Mucosa of gallbladder (tissue), 1 donor: ENCODE measurements at regions not wholly inside any gene's neighbourhood (a gene's known extent, or its start where the extent isn't known, plus 50 kb on each side); places are given as distances from the start of the nearest gene placed in this dataset.
"Not testable (repeated sequence)": the region's sequence is repeated elsewhere in the genome, so short reads cannot be mapped to it uniquely, and the experiment has no call there.

Experiments
- DNase-seq: peaks from one replicate; pipeline ENCODE4 v3.0.0-alpha.2; 2020; ENCODE audit warnings: low spot score
- donor health status: DM: no; HTN: no; CAD: no.

- DNase-seq = no peak
These were observed 471.8 kb upstream of the ACO1 start for GRCh38 chr9:31912636-31913035.

DNA sequence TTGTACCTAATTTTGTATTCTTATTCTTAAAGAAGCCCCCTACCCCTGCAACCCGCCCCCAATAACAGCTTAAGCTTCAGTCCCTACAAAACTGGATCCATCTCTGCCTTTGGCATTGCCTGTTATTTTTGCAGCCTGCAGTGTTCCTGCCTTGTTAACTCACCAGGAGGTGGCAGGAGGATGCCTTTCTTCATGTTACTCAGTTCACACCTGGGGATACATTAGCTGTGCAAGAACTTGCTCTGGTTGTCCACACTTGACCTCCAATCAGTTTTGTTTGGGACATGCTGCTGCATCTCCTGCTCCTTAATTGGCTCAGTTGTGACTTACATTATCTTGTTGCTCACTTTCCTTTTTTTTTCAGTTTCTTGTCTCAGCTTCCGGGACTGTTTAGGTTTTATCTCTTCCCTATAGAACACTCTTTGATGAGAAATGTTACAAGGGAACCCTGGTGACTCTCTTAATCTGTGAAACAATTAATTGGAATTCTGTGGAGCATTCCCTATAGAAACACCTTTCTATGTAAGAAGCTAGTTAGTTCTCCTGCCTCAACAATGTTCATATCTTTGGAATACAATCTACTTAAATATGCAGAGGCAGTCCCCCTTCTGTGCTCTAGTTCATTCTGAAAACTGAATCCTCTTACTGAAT lies 467.7 kb upstream of the ACO1 start:
- no peak for DNase-seq

DNA sequence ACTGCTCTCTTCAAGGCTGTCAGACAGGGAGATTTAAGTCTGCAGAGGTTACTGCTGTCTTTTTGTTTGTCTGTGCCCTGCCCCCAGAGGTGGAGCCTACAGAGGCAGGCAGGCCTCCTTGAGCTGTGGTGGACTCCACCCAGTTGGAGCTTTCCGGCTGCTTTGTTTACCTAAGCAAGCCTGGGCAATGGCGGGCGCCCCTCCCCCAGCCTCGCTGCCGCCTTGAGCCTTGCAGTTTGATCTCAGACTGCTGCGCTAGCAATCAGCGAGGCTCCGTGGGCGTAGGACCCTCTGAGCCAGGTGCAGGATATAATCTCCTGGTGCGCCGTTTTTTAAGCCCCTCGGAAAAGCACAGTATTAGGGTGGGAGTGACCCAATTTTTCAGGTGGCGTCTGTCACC lies 446.7 kb upstream of the ACO1 start:
- not testable (repeated sequence) for DNase-seq

GRCh38 chr9:31950756-31951155 lies 433.7 kb upstream of the ACO1 start:
- DNase-seq = no peak

DNA sequence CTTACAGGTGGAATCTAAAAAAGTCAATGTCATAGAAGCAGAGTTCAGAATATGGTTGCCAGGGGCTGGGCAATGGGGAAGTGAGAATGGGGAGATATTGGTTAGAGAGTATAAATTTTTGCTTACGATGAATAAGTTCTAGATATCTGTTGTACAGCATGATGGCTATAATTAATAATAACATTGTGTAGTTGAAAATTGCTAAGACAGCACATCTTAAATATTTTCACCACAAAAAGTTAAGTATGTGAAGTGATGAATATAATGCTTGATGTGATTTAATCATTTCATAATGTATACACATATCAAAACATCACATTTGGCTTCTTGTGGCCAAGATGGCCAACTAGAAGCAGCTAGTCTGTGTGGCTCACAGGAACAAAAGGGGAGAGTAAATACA lies 425.9 kb upstream of the ACO1 start:
- no peak for DNase-seq

DNA sequence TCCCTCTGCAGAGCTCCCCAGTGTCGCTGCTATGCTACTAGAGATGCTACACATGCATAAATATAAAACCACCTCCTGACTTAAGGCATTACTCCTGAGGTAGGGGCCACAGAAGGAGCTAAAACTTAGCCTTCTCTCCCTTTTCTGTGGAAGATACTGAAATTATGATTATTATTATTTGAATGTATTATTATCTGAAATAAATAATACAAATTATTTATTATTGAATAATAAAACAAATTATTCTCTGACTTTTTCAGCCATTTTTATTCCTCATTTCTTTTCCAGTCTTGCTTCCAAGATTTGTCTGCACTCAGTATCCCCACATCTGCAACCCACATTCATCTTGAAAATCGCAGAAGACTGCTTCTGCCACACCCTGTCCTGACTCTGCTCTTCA lies 414.9 kb upstream of the ACO1 start:
- no peak for DNase-seq

DNA sequence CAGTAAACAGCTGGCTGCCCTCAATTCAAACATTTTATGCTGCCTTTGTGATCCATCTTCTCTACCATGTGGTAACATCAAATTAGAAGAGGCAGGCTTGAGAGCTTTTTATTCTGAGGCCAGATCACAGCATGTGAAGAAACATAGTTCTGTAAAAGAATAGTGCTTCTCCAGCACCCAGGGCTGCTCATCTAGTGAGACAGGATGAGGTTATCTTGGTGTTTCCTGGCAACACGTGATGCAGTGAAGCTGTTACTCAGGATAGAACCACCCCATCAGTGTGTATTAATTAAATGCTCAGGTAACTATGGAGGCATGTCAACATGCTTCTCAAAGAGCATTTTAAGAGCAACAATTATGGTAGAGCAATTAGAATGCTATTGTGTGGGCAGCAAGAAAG lies 400.5 kb upstream of the ACO1 start:
- DNase-seq = no peak

GRCh38 chr9:31996331-31996730 lies 388.1 kb upstream of the ACO1 start:
- DNase-seq = no peak

GRCh38 chr9:32004431-32005076 lies 379.9 kb upstream of the ACO1 start:
- peak; percentile 25 for DNase-seq

GRCh38 chr9:32010322-32010721 lies 374.1 kb upstream of the ACO1 start:
- DNase-seq = no peak

GRCh38 chr9:32011049-32011448 lies 373.4 kb upstream of the ACO1 start:
- no peak for DNase-seq

- no peak for DNase-seq
These were observed 368.6 kb upstream of the ACO1 start for GRCh38 chr9:32015795-32016194.

- DNase-seq = no peak
These were observed 338.9 kb upstream of the ACO1 start for GRCh38 chr9:32045513-32045912.

DNA sequence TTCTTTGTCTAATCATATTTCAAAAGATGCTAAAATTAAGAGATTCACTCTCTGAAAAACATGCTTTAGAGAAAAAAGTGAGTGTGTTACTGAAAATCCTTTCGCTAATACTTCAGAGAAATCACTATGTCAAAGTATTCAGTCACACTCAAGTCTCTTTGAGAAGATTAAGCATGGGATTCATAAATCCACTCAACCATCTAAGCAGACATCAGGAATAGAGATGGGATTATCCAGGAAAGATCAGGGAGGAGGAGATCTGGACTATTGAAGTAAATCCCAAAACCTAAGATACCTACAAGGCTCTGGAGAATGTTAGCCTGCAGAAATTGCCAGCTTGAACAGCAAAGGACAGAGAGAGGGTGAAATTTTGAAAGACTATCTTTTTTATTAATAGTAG lies 317.2 kb upstream of the ACO1 start:
- no peak for DNase-seq

DNA sequence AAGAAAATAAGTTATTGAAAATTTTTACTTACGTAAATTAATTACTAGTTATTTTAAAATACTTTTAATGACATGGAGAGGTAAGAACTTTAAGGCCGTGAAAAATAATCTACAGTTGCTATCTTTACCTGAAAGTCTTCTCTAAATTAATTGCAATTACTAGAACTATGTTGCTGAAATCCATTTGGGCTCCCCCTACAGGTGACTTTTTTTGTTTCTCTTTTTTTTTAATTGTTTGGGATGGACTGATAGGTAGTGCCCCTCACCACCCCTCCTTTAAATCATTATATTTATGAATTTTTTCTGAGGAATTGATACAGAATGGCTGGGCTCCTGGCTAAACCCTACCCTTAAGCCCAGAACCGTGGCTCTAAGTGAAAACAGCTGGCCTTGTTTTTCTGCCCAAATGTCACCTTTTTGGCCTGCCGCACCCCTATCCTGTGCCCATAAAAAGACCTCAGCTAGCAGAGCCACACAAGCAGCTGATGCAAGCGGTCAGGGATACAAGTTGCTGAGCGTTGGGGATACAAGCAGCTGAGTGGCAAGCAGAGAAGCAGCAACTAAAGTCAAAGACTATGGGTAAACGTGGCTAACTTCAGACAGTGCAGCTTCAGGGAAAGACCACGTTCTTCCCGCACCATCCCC lies 315.2 kb upstream of the ACO1 start:
- no peak for DNase-seq

- DNase-seq = no peak
These were observed 314.5 kb upstream of the ACO1 start for GRCh38 chr9:32069969-32070368.

GRCh38 chr9:32072570-32072969 lies 311.9 kb upstream of the ACO1 start:
- no peak for DNase-seq

DNA sequence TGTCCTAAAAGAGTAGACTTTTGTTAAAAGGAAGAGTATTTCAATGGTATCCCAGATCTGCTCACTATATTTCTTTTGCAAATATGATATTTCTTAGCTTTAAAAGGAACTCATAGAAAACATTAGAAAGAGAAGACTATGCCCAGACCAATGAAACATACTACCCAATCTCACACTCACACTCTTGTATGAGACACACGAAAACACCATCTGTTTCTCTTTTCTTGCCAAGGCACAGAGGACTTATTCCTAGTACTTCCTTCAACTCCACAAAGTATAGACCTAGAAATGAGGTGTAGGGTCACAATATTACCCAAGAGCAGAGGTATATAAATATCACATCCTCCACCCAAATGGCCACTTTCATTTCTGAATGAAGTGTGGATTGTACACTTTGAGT lies 292.4 kb upstream of the ACO1 start:
- no peak for DNase-seq

DNA sequence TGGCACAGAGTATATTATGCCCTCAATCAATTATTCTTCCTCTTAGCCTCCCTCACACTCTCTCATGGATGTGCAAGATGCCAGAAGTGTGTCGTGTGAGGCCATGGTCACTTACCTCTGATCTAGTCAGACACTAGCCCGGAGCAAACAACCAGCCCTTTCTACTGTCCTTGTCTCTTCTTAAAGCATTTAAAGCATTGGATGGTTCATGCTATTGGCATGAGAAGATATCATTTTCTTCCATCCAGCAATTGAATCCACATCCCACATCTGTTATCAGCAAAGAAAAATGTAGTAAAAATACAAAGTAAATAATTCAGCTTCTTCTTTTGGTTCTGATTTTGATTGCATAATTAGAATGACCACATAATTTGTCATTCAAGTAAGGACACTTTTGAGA lies 267.2 kb upstream of the ACO1 start:
- DNase-seq = no peak

GRCh38 chr9:32128546-32128945 lies 255.9 kb upstream of the ACO1 start:
- no peak for DNase-seq

DNA sequence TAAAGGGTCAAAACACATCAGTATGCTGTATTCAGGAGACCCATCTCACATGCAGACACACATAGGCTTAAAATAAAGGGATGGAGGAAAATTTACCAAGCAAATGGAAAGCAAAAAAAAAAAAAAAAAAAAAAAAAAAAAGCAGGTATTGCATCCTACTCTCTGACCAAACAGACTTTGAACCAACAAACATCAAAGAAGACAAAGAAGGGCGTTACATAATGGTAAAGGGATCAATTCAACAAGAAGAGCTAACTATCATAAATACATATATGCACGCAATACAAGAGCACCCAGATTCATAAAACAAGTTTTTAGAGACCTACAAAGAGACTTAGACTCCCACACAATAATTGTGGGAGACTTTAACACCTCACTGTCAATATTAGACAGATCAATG lies 253.7 kb upstream of the ACO1 start:
- not testable (repeated sequence) for DNase-seq

DNA sequence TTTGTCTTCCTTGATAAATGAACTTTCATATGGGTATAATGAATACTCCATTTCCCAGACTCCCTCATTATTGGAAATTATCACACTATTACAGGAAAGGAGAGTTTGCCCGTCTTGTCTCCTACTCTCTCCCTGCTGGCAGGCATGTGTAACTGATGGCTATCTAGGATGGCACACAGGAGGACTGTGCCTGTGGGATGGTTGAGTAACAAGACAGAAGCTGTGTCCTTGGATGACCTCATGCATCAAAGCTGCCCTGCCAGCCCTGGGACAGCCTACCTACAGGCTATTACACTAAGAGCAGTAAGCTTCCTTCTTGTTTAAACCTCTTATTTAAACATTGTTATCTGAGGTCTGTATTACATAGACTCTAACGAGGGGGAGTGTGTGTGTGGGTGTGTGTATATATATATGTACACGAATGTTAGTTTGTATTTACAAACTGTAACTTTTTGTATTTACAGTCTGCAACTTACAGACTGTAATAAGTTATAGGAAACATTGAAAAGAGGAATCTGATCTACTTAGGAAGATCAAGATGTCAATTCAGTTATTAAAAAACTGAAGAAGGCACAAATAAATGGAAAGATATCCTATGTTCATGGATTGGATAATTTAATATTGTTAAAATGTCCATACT lies 247.6 kb upstream of the ACO1 start:
- no peak for DNase-seq

DNA sequence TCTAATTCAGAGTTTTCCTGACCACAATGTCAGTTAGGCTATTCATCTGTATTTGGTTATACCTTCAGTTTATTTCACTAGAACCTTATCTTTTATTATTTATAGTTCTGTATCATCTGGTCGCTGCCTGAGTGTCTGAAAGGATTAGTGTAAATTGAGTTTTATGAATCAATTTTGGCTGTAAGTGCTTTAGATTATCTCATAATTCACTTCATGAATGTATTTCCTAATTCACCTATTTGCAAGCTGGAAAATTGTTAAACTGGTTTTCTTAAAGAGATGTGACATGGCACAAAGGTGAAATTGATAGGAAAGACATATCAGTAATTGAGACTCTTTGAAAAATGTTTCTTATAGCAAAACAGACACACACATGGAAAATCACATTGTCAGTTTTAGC lies 242.4 kb upstream of the ACO1 start:
- DNase-seq = no peak
